HG02763 (cell line): ENCODE measurements at regions not wholly inside any gene's neighbourhood (a gene's known extent, or its start where the extent isn't known, plus 50 kb on each side); places are given as distances from the start of the nearest gene placed in this dataset.

Experiments
- ATAC-seq: cut with Tn5 transposase; IDR thresholded peaks from one replicate; pipeline ENCODE4 v1.9.1; 2021; ENCODE audit warnings: mild to moderate bottlenecking, moderate library complexity; ENCODE audit not compliant: unreplicated experiment

GRCh38 chr11:19345848-19346681 lies 105.3 kb upstream of the E2F8 start:
- no peak for ATAC-seq

GRCh38 chr11:19345519-19345847 lies 104.7 kb upstream of the E2F8 start:
- ATAC-seq = no peak

- ATAC-seq = no peak
These were observed 104.1 kb upstream of the E2F8 start for GRCh38 chr11:19344661-19345518.

- ATAC-seq = no peak
These were observed 101.3 kb upstream of the E2F8 start for GRCh38 chr11:19342036-19342435.

GRCh38 chr11:19338375-19338774 lies 97.6 kb upstream of the E2F8 start:
- ATAC-seq = no peak

GRCh38 chr11:19337779-19338178 lies 97.0 kb upstream of the E2F8 start:
- no peak for ATAC-seq

- no peak for ATAC-seq
These were observed 95.6 kb upstream of the E2F8 start for GRCh38 chr11:19336331-19336730.

GRCh38 chr11:19332476-19332875 lies 91.7 kb upstream of the E2F8 start:
- ATAC-seq = peak; percentile 69

GRCh38 chr11:19330416-19330815 lies 89.7 kb upstream of the E2F8 start:
- no peak for ATAC-seq

- ATAC-seq = no peak
These were observed 89.2 kb upstream of the E2F8 start for GRCh38 chr11:19329970-19330369.

GRCh38 chr11:19328586-19329311 lies 88.0 kb upstream of the E2F8 start:
- ATAC-seq = no peak

GRCh38 chr11:19327280-19327679 lies 86.5 kb upstream of the E2F8 start:
- no peak for ATAC-seq

GRCh38 chr11:19326499-19326898 lies 85.8 kb upstream of the E2F8 start:
- ATAC-seq = no peak

GRCh38 chr11:19323502-19323901 lies 82.8 kb upstream of the E2F8 start:
- no peak for ATAC-seq

- no peak for ATAC-seq
These were observed 80.6 kb upstream of the E2F8 start for GRCh38 chr11:19321351-19321750.

- ATAC-seq = no peak
These were observed 80.1 kb upstream of the E2F8 start for GRCh38 chr11:19320827-19321226.

GRCh38 chr11:19316434-19316833 lies 75.7 kb upstream of the E2F8 start:
- no peak for ATAC-seq

GRCh38 chr11:19315511-19315910 lies 74.8 kb upstream of the E2F8 start:
- ATAC-seq = no peak

- no peak for ATAC-seq
These were observed 72.4 kb upstream of the E2F8 start for GRCh38 chr11:19313140-19313539.

GRCh38 chr11:19311308-19312030 lies 70.7 kb upstream of the E2F8 start:
- ATAC-seq = peak; percentile 73

- no peak for ATAC-seq
These were observed 66.8 kb upstream of the E2F8 start for GRCh38 chr11:19307498-19307897.
